ENCODE measurements at regions not wholly inside any gene's neighbourhood (a gene's known extent, or its start where the extent isn't known, plus 50 kb on each side); places are given as distances from the start of the nearest gene placed in this dataset.
A peak's percentile ranks its signal among the peaks of the same experiment; 100 is the strongest.

GRCh38 chr2:24421668-24422067 is 61.3 kb upstream of the ITSN2 start:
- no peaks in the 10 kb centered on the region for H3K36me3 ChIP-seq
- intact Hi-C loops (cut with DNase I; ENCODE audit: low total_unique reads) = no loop called here
- H3K27ac ChIP-seq = no peak overlapping the region
- H3K4me1 ChIP-seq = no peaks in the 10 kb centered on the region
- H3K9me3 ChIP-seq = no peaks in the 10 kb centered on the region
- DNase-seq = peak; percentile 39 to 58
- H3K4me3 ChIP-seq = no peak overlapping the region
- TF ChIP-seq POLR2A (IDR thresholded peaks at IDR 0.05) = no peak
- peak; percentile 38 to 56 (median 46) for TF ChIP-seq CTCF (IDR thresholded peaks at IDR 0.05)
- no peaks in the 10 kb centered on the region for H3K27me3 ChIP-seq

- Histone ChIP-seq H3K4me3 (no peak overlapping the region), H3K27ac (no peak overlapping the region), H3K36me3 (no peaks in the 10 kb centered on the region), H3K4me1 (no peaks in the 10 kb centered on the region), H3K27me3 (no peaks in the 10 kb centered on the region), H3K9me3 (no peaks in the 10 kb centered on the region)
- intact Hi-C loops (cut with DNase I; ENCODE audit: low total_unique reads) = no loop called here
- TF ChIP-seq CTCF (IDR thresholded peaks at IDR 0.05) = no peak
- TF ChIP-seq POLR2A (IDR thresholded peaks at IDR 0.05) = no peak
- DNase-seq = no peak
These were observed 60.0 kb upstream of the ITSN2 start for GRCh38 chr2:24420373-24420772.

DNA sequence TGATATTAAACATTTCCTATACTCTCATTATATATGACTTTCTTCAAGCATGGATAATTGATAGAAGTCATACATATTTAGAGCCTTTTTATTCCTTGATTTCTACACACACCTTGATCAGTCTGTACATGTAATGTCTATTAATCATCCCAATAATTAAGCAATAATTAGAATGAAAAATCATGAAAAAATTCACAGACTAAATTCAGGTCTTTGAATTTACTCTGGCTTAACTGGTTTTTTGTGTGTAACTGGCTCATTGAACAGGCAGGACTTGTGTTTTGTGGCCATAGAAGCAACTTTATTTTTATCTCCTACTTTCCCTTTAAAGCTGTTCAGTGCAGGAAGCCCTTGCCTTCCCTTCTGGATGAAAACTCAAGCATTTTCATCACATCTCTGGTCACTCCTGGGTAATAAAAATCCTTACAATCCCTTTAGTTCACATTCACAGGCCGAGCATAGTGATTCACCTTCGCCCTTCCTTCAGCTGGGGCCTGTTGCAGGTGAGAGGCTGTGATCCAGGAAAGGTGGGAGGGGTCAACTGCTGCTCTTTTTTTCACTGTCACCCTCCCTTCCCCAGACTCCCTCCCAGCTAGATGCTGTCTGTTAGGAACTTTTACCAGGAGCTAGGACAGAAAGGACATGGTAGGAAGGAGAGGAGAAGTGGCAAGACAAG is 58.0 kb upstream of the ITSN2 start:
- Histone ChIP-seq H3K4me3 (no peak overlapping the region), H3K4me1 (no peaks in the 10 kb centered on the region)
- intact Hi-C loops (cut with DNase I; ENCODE audit: low total_unique reads) = no loop called here

GRCh38 chr2:24412812-24413211 is 52.5 kb upstream of the ITSN2 start:
- Histone ChIP-seq H3K27me3 (no peaks in the 10 kb centered on the region), H3K27ac (no peak overlapping the region), H3K36me3 (no peaks in the 10 kb centered on the region), H3K4me3 (no peak overlapping the region), H3K9me3 (no peaks in the 10 kb centered on the region), H3K4me1 (no peaks in the 10 kb centered on the region)
- intact Hi-C loops (cut with DNase I; ENCODE audit: low total_unique reads) = no loop called here
- TF ChIP-seq POLR2A (IDR thresholded peaks at IDR 0.05) = no peak
- no peak for TF ChIP-seq CTCF (IDR thresholded peaks at IDR 0.05)
- DNase-seq = no peak

More for the DNA sequence above, 58.0 kb upstream of the ITSN2 start:
- Histone ChIP-seq H3K27ac (no peak overlapping the region), H3K36me3 (no peaks in the 10 kb centered on the region), H3K9me3 (no peaks in the 10 kb centered on the region), H3K27me3 (no peaks in the 10 kb centered on the region)
- no peak for TF ChIP-seq CTCF (IDR thresholded peaks at IDR 0.05)
- DNase-seq = no peak

DNA sequence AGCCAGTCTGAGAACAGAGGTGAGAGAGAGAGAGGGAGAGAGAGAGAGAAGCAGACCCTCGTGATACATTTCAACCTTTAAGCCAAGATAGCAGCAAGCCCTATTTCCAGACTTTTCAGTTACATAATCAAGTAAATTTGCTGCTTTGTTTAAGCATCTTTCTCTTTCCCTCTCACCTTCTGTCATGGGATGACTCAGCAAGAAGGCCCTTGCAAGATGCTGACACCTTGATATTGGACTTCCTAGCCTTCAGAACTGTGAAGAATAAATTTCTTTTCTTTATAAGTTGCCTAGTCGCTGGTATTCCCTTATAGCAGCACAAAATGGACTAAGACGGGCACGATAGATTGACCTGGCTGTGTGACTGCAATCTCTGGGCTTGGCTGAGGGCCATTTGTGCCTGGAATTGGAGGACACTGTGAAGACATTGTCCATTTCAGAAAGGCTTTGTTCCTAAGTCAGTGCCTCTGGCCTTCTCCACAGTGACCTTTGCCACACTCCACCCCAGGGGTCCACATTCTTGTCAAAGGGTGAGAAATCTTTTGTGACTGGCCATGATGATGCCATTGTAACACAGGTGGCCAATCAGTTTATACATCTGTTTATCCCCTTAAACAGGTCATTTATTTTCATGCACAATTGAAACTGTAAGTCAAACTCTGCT is 51.3 kb upstream of the ITSN2 start:
- intact Hi-C loops (cut with DNase I; ENCODE audit: low total_unique reads) = no loop called here
- DNase-seq = no peak
- Histone ChIP-seq H3K36me3 (no peaks in the 10 kb centered on the region), H3K27me3 (no peaks in the 10 kb centered on the region), H3K9me3 (no peaks in the 10 kb centered on the region), H3K4me1 (no peaks in the 10 kb centered on the region), H3K4me3 (no peak overlapping the region), H3K27ac (no peak overlapping the region)
- TF ChIP-seq POLR2A (IDR thresholded peaks at IDR 0.05) = no peak
- no peak for TF ChIP-seq CTCF (IDR thresholded peaks at IDR 0.05)

Data from uterus (tissue), 3 donors.